ENCODE measurements at regions not wholly inside any gene's neighbourhood (a gene's known extent, or its start where the extent isn't known, plus 50 kb on each side); places are given as distances from the start of the nearest gene placed in this dataset.

- DNase-seq (ENCODE audit: low read depth), result no peak
Measured at GRCh38 chr5:88364991-88365390, 96.3 kb upstream of the TMEM161B start.

GRCh38 chr5:88355490-88356050, 86.9 kb upstream of the TMEM161B start:
- DNase-seq (ENCODE audit: low read depth), result no peak

- DNase-seq (ENCODE audit: low read depth), result no peak
Measured at GRCh38 chr5:88325868-88326267, 57.2 kb upstream of the TMEM161B start.

GRCh38 chr5:88322785-88323184, 54.1 kb upstream of the TMEM161B start:
- DNase-seq (ENCODE audit: low read depth), result no peak

Data from GM04504 (cell line).